GM21825 (cell line): ENCODE measurements at regions not wholly inside any gene's neighbourhood (a gene's known extent, or its start where the extent isn't known, plus 50 kb on each side); places are given as distances from the start of the nearest gene placed in this dataset.
"Not testable (repeated sequence)": the region's sequence is repeated elsewhere in the genome, so short reads cannot be mapped to it uniquely, and the experiment has no call there.

Experiments
- ATAC-seq: cut with Tn5 transposase; IDR thresholded peaks from one replicate; pipeline ENCODE4 v1.9.1; 2021; ENCODE audit warnings: mild to moderate bottlenecking, moderate library complexity; ENCODE audit not compliant: unreplicated experiment

DNA sequence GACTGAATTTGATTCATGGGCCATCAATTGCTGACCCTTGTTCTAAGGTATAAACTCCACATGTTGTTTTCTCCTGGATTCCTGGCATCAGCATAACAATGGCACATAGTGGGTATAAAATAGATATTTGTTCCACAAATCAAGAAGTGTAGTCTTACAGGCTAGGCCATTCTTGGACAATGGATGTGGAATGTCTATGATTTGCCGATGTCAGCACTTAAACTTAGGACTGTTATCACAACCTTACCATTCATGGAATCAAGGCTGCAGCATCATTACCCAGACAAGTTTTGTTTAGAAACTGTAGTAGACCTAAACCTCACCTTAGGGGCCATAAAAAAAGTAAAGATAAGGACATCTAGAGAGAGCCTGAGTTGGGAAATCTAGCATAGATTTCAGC, 680.0 kb downstream of the BRINP1 start:
- no peak for ATAC-seq

- ATAC-seq: no peak
Observed at GRCh38 chr9:118692613-118693012, 676.6 kb downstream of the BRINP1 start.

DNA sequence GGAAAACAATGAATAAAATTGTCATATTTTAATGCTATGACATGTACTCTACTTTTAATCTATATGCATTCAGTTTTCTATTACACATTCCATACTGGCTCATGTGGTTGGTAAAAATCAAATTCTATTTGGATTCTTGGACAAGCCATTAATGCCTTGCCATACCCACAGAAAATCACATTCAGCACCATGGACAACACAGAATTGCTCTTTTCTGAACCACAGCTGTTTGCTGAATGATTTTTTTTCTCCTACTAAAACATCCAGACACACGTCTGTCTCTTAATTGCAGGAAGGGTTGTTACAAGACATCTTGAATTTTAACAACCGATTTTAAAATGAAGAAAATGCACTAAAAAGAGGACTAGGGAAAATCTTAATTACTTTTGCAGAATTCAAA, 675.6 kb downstream of the BRINP1 start:
- no peak for ATAC-seq

DNA sequence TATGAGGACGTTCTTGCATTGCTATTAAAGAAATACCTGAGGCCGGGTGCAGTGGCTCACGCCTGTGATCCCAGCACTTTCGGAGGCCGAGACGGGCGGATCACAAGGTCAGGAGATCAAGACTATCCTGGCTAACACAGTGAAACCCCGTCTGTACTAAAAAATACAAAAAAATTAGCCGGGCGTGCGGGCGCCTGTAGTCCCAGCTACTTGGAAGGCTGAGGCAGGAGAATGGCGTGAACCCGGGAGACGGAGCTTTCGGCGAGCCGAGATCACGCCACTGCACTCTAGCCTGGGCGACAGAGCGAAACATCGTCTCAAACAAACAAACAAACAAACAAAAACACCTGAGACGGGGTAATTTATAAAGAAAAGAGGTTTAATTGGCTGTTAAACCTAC, 674.0 kb downstream of the BRINP1 start:
- not testable (repeated sequence) for ATAC-seq

DNA sequence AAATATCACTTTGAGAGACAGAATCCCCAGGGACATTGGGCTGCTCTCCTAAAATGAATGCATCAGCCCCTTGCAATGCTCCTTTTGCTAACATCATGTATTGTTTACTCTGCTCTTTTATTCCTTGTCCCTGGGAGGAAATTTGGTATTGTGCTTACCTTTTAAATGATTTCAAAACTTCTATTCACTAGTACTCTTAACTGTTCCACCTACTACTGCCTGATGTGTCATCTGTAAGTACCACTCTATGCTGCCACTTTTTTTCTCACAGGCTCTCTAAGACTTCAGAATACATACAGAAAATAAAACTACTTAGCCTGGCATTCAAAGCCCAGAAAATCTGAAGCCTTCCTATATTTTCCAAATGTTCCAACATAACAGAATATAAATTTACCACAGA, 667.2 kb downstream of the BRINP1 start:
- ATAC-seq: no peak

DNA sequence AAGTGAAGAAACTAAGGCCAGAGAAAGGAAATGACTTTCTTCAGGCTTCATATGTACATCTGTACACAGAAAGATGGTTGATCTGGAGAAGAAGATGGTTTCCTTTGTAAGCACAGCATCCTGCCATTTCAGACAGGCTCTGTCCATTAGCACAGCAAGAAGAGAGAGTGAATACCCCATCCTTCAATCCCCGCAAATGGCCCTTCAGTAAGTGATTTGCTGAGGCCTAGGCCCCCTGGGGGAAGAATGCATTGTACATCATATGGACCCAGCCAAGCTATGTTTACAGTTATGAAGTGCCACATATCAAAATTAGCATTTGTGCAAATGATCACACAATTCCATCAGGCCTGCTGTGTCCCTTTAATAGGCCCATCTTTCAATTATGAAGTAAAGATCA, 657.4 kb downstream of the BRINP1 start:
- ATAC-seq: no peak

DNA sequence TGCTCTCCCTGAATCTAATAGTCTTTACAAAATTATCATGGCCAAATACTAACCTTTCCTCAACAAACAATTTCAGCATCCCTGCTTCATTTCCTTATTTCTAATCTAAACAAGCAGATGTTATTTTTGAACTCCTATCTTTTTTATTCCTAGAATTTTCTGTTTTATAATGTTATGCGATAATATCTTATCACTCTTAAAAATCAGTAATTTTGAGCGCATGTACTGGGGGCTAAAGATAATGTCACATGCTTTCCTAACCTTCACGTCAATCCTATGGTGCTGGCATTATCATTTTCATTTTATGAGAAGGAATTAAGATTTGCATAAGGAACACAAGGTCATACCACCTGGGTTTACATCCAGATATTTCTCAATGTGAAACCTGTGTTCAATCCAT, 648.0 kb downstream of the BRINP1 start:
- no peak for ATAC-seq

- no peak for ATAC-seq
Observed at GRCh38 chr9:118721923-118722322, 647.3 kb downstream of the BRINP1 start.

DNA sequence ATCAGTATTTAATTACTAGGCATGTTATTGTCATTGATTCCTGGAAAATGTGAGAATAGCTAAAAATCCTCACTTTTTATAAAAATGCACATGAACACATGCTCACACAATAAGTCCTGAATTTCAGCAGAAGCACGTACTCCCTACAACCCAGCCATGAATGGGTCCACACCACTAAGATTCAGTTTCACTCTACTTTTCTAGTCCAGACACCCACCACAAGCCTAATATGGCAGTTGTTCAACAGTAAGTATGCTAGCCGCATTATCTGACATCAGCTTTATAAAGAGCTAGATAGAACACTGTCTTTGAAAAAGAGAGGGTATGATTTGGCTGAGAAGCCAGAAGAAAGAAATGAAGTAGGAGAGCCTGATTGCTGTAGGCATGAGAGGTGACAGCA, 639.3 kb downstream of the BRINP1 start:
- ATAC-seq: no peak

DNA sequence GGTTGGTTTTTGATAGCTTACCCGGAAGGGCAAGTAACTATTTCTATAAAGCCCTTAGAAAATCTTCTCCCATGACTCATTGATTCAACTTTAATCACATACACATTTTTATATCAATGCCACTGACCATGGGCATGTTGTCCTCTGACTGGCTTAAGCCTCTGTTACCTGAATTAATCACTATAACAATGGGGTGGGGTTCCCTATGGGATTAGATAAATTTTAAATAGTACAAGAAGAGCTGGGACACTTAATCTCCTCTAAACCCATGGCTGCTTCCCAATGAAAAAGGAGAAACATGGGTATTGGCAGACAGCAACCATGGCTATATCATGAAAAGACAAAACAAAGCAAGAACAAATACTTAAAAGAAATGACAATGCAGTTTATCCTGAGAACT, 636.2 kb downstream of the BRINP1 start:
- no peak for ATAC-seq

GRCh38 chr9:118734696-118735095, 634.5 kb downstream of the BRINP1 start:
- ATAC-seq: no peak

DNA sequence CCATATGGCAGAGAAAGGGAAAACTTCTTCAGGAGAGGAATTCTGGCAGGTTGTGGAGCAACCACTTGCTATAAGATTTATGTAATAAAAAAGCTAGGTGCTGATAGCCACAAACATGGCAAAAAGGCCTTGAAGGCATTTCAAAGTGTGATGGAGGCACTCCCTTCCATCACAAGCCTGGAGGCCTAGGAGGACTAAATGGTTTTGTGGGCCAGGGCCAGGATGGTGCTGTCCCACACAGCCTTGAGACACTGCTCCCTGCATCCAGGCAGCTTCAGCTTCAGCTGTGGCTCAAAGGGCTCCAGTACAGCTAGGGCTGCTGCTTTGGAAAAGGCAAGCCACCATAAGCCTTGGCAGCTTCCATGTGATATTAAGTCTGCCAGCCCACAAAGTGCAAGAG, 632.8 kb downstream of the BRINP1 start:
- ATAC-seq: no peak

- no peak for ATAC-seq
Observed at GRCh38 chr9:118751077-118751847, 618.0 kb downstream of the BRINP1 start.

DNA sequence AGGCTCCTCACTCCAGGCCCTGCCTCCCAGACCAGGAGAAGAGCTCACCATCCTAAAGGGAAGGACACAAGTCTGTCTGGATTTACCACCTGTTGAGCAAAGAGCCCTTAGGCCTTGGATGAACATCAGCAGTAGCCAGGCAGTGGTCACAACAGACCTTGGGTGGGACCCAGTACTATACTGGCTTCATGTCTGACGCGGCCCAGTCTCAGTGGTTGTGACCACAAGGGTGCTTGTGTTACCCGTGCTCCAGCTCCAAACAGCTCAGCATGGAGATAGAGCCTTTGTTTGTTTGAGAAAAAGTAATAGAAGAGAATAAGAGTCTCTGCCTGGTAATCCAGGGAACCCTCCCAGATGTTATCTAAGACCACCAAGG, 617.4 kb downstream of the BRINP1 start:
- ATAC-seq: no peak

DNA sequence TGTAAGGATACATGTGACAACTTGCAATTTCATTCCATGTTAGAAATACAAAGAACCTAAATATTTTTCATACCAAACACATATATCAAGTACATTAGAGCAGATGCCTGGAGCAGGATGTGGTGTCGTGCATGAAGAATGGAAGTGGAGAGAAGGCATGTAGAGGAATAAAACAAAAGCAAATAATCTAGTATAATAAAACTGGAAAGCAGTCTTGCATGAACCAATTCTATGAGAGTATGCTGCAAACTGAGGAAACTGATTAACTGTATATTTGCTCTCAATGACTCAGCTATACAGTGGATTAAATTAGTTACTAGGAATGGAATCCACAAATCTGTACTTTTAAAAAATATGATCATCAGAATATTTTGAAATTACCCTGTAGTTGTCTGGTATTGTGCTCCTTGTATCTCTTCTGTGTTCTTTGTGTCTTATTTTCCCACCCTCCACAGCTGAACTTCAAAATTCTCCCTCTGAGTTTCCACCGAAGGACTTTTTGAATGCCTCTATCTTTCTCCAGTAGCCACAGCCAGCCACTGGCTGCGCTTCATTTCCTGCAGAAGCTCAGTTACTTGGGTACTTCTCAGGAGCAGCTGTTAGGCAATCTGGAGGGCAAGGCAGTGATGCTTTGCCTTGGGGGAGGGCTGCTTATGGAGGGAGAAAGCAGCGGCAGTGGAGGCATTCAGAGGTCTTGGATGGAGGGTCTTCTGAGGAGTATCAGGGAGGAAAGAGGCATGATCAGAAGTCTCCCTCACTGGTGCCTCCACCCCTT, 608.0 kb downstream of the BRINP1 start:
- no peak for ATAC-seq

DNA sequence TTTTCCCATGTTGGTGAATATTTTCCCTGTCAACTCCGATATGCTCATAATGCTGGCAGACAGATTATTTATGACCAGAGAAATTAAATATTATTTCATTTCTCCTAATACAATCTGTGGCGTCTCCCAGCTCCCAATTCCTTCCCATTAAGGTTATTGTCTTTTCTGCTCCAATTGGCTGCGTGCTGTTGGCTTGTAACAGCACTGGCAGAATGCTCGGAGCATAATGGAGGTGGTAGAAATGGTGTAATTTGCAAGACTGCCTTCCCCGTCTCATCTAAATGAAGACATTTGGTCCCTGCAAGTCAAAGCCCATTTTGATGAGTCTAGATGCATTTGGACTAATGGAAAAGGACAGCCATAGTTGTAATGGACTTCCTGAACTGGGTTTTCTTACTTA, 601.7 kb downstream of the BRINP1 start:
- ATAC-seq: no peak

GRCh38 chr9:118782790-118783463, 586.3 kb downstream of the BRINP1 start:
- no peak for ATAC-seq

- ATAC-seq: no peak
Observed at GRCh38 chr9:118784033-118784432, 585.2 kb downstream of the BRINP1 start.

GRCh38 chr9:118785456-118785855, 583.8 kb downstream of the BRINP1 start:
- no peak for ATAC-seq

DNA sequence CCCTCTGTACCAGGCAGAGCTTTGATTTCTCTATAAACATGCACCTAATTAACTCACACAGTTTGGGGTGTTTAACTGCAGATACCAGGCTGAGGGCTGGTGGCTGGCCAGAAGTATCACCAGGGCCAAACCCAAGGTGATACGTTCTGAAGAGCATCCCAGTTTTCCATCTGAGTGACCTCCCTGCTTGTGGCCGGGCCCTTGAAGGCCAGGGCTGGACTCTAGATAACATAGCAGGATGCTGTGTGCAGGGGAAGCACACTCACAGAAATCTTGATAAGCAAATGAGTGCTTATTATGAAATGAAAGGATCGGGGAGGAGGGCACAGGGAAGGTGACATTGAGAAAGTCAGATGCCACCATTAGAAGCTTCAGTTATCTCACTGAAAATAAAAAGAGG, 582.4 kb downstream of the BRINP1 start:
- ATAC-seq: no peak

- ATAC-seq: no peak
Observed at GRCh38 chr9:118809160-118809625, 560.0 kb downstream of the BRINP1 start.

GRCh38 chr9:118829334-118829733, 539.9 kb downstream of the BRINP1 start:
- ATAC-seq: no peak
